IPS-18c (cell line): ENCODE measurements at regions not wholly inside any gene's neighbourhood (a gene's known extent, or its start where the extent isn't known, plus 50 kb on each side); places are given as distances from the start of the nearest gene placed in this dataset.
"Not testable (repeated sequence)": the region's sequence is repeated elsewhere in the genome, so short reads cannot be mapped to it uniquely, and the experiment has no call there.

ENCODE experiments used
- H3K4me3 ChIP-seq: 2 replicates; pipeline ENCODE4 v1.7.0; 2013; ENCODE audit warnings: low read depth, mild to moderate bottlenecking, low read length, moderate library complexity; ENCODE audit not compliant: insufficient read depth
- H3K9me3 ChIP-seq: one replicate; pipeline ENCODE4 v1.6.1; 2013; ENCODE audit warnings: mild to moderate bottlenecking, low read length, moderate library complexity; ENCODE audit not compliant: control insufficient read depth, insufficient read depth

DNA sequence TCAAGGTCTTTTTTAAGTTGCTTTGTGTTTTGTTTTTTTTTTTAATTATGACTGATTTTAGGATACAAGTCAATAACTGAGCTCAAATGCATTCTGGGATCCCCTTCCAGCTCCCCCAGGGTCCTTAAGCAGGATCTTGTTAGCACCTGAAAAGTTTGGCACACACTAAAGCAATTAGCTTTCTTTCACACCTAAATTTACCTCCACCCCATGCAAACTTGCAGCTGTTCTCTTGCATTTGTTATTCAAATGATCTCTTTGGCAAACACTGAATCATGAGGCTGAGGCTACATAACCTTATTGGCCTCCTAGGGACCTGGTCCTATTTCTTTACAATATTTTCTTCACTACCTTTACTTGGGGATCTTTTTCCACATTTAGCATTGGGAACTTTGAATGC lies 2026.1 kb upstream of the CELF4 start:
- no peak overlapping the region for H3K4me3 ChIP-seq
- no peaks in the 10 kb centered on the region for H3K9me3 ChIP-seq

- Histone ChIP-seq H3K4me3 (no peak overlapping the region), H3K9me3 (no peaks in the 10 kb centered on the region)
These were observed 2023.9 kb upstream of the CELF4 start for GRCh38 chr18:39589496-39589895.

- Histone ChIP-seq H3K9me3 (no peaks in the 10 kb centered on the region), H3K4me3 (no peak overlapping the region)
These were observed 2022.0 kb upstream of the CELF4 start for GRCh38 chr18:39587586-39587985.

DNA sequence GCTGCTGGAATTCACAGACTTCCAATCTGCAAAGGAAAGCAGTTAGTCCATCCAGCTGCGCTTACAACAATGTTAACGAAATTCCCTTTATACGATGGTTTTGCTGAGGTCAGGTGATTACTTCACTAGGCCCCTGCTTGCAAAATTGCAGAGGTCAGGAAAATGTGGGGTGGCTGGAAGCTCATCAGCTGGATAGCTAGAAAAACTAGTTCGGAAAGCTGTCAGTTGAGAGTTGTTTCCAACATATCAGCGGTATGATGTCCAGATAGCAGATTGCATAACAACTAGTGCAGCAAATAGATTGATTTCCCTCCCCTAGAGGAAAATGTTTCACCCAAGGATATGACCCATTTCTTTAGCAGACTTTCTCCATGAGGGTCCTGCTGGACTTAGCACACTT lies 2021.1 kb upstream of the CELF4 start:
- H3K9me3 ChIP-seq: no peaks in the 10 kb centered on the region
- no peak overlapping the region for H3K4me3 ChIP-seq

GRCh38 chr18:39574897-39575296 lies 2009.3 kb upstream of the CELF4 start:
- H3K9me3 ChIP-seq: no peaks in the 10 kb centered on the region
- H3K4me3 ChIP-seq: no peak overlapping the region

GRCh38 chr18:39571511-39571910 lies 2005.9 kb upstream of the CELF4 start:
- no peak overlapping the region for H3K4me3 ChIP-seq

DNA sequence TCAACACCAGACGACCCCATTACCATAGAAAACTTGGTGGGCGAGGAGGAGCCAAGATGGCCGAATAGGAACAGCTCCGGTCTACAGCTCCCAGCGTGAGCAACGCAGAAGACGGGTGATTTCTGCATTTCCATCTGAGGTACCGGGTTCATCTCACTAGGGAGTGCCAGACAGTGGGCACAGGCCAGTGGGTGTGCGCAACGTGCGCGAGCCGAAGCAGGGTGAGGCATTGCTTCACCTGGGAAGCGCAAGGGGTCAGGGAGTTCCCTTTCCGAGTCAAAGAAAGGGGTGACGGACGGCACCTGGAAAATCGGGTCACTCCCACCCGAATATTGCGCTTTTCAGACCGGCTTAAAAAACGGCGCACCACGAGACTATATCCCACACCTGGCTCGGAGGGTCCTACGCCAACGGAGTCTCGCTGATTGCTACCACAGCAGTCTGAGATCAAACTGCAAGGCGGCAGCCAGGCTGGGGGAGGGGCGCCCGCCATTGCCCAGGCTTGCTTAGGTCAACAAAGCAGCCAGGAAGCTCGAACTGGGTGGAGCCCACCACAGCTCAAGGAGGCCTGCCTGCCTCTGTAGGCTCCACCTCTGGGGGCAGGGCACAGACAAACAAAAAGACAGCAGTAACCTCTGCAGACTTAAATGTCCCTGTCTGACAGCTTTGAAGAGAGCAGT lies 2000.1 kb upstream of the CELF4 start:
- not testable (repeated sequence) for H3K4me3 ChIP-seq, H3K9me3 ChIP-seq

More at GRCh38 chr18:39571511-39571910, 2005.9 kb upstream of the CELF4 start:
- H3K9me3 ChIP-seq: no peaks in the 10 kb centered on the region

DNA sequence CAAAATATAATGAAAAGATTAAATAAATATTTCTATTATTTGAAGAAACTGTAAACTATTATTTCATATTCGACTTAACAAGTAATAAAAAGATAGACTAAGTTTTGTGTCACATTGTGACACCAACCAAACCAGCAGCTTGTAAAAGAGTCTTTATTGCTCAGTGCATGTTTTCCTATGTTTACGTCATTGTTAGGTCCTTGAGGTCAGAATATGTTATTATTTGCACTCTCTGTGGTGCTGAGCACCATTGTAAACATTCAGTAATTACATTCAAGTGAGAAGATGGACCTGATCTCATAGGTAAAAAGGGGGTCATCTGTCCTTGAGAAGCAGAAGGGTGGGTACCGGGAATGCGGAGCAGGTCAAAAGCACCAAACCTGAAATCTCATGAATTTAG lies 1999.1 kb upstream of the CELF4 start:
- Histone ChIP-seq H3K9me3 (no peaks in the 10 kb centered on the region), H3K4me3 (no peak overlapping the region)

- Histone ChIP-seq H3K9me3 (no peaks in the 10 kb centered on the region), H3K4me3 (no peak overlapping the region)
These were observed 1995.5 kb upstream of the CELF4 start for GRCh38 chr18:39561126-39561525.

DNA sequence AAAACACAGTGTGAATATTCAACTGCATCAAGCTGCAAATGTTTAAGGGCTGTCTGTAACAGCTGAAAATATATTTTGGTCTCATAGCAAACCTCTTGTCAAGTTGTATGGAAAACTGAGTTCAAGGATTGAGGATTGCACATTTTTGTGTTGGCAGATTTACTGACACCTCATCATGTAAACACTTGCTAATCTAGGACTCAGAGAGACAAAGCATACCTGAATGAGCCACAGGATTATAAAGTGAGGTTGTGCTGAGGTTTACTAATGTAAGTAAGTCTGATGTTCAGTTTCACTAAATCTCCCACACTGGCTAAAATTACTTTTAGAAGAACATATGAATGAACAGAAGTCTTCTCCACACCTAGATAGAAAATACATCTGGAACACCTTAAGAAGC lies 1993.1 kb upstream of the CELF4 start:
- H3K9me3 ChIP-seq: no peaks in the 10 kb centered on the region

DNA sequence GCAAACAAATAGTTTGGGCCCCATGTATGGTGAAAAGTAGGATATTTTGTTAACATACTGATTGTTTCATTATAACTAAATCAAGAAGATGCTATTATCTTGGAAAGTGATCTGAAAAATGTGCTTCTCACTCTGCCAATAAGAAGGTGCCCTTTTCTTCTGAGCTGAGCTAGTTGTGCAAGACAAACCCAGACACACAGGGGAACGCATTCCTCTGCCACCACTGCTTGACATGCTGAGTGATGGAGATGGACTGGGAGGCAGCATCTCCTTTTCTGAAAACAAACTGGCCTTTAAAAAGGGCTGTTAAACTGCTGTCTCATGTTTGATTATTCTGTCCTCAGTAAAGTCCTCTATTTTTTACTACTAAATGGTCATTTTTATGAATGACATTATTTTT lies 1989.9 kb upstream of the CELF4 start:
- Histone ChIP-seq H3K4me3 (no peak overlapping the region), H3K9me3 (no peaks in the 10 kb centered on the region)

More for the DNA sequence above, 1993.1 kb upstream of the CELF4 start:
- no peak overlapping the region for H3K4me3 ChIP-seq

- no peak overlapping the region for H3K4me3 ChIP-seq
- H3K9me3 ChIP-seq: no peaks in the 10 kb centered on the region
These were observed 1985.1 kb upstream of the CELF4 start for GRCh38 chr18:39550701-39551100.

DNA sequence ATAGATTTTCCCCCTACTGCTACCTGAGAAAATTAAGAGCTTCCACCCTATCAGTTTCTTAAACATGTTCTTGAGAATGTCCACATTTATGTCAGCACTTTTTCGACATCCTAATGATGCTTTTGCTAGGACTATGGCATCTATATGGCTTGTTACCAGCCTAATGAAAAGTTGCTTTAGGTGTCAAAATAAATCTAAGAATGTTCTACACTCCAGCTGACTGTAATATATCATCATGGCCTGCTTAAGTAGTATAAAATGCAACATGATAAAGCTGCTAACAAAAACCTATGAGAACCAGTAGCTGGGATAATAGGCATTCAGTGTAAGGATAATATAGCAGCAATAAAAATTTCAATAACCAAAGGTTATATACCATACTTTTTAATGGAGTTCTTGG lies 1983.5 kb upstream of the CELF4 start:
- Histone ChIP-seq H3K4me3 (no peak overlapping the region), H3K9me3 (no peaks in the 10 kb centered on the region)

GRCh38 chr18:39531659-39532058 lies 1966.1 kb upstream of the CELF4 start:
- Histone ChIP-seq H3K4me3 (no peak overlapping the region), H3K9me3 (no peaks in the 10 kb centered on the region)

GRCh38 chr18:39529358-39529757 lies 1963.8 kb upstream of the CELF4 start:
- Histone ChIP-seq H3K4me3 (no peak overlapping the region), H3K9me3 (no peaks in the 10 kb centered on the region)

- Histone ChIP-seq H3K9me3 (no peaks in the 10 kb centered on the region), H3K4me3 (no peak overlapping the region)
These were observed 1961.9 kb upstream of the CELF4 start for GRCh38 chr18:39527465-39527864.

GRCh38 chr18:39524370-39524769 lies 1958.8 kb upstream of the CELF4 start:
- no peak overlapping the region for H3K4me3 ChIP-seq
- H3K9me3 ChIP-seq: no peaks in the 10 kb centered on the region

- H3K4me3 ChIP-seq: no peak overlapping the region
- H3K9me3 ChIP-seq: no peaks in the 10 kb centered on the region
These were observed 1957.7 kb upstream of the CELF4 start for GRCh38 chr18:39523281-39523680.

- H3K4me3 ChIP-seq: no peak overlapping the region
- H3K9me3 ChIP-seq: no peaks in the 10 kb centered on the region
These were observed 1955.6 kb upstream of the CELF4 start for GRCh38 chr18:39521164-39521563.
